Pancreas (tissue), 10 donors: ENCODE measurements at regions not wholly inside any gene's neighbourhood (a gene's known extent, or its start where the extent isn't known, plus 50 kb on each side); places are given as distances from the start of the nearest gene placed in this dataset.
"Not testable (repeated sequence)": the region's sequence is repeated elsewhere in the genome, so short reads cannot be mapped to it uniquely, and the experiment has no call there.

Experiments
- ATAC-seq, 4 donors: fragments of 200-7000 bp; cut with Tn5 transposase; one replicate each; pipeline versions ENCODE4 v1.8.0 to v1.9.1; 2020; ENCODE audit warnings: mild to moderate bottlenecking in 4 of 4, moderate library complexity in 4 of 4
- DNase-seq, 6 donors: peaks; one replicate each; pipeline ENCODE4 v3.0.0-alpha.2; 2020
- FAIRE-seq: peaks from 2 replicates; lab custom pipeline; 2012; peaks lifted over from hg19 to GRCh38; lab: Jason Lieb, UNC
- H3K27ac ChIP-seq, 4 donors: fragments of 200-600 bp; sonication (generic); 1 replicate in 3 of 4; 2 replicates in 1 of 4; pipeline versions ENCODE4 v1.5.0 to v1.8.0; 2020
- H3K27me3 ChIP-seq, 4 donors: fragments of 200-600 bp; one replicate each; pipeline ENCODE4 v1.8.0; 2021
- H3K36me3 ChIP-seq, 3 donors: fragments of 200-600 bp; sonication (generic) in 1 of 3; one replicate each; pipeline versions ENCODE4 v1.5.0 to v1.8.0; 2020 to 2021
- H3K4me1 ChIP-seq, 3 donors: fragments of 200-600 bp; one replicate each; pipeline ENCODE4 v1.8.0; 2021
- H3K4me3 ChIP-seq, 4 donors: fragments of 200-600 bp; sonication (generic) in 2 of 4; one replicate each; pipeline versions ENCODE4 v1.5.0 to v1.8.0; 2020 to 2021
- H3K9me3 ChIP-seq, 4 donors: fragments of 200-600 bp; one replicate each; pipeline ENCODE4 v1.8.0; 2021
- WGBS, 2 donors: extraction: QIAGEN DNeasy Blood & Tissue Kit; methylation state at CpG; one replicate each; pipeline ENCODE4 v1.1.7; 2013; 5-methylcytosine and 5-hydroxymethylcytosine counted together
- intact Hi-C, 3 donors: fragments of 100-400 bp; cut with DNase I; formaldehyde crosslinking; loops; one replicate each; pipeline versions ENCODE4 v1.11.1 to v1.14.2; 2022
- TF ChIP-seq, protein P1 (sequence below), 4 donors: fragments of 200-600 bp; sonication (generic) in 3 of 4; IDR thresholded peaks; one replicate each; pipeline versions ENCODE4 v1.5.0 to v1.8.0; 2021; ENCODE audit warnings: antibody characterized with exemption in 4 of 4
- donor health status: healthy with polysubstance abuse.
- donor health status: DM: no; HTN: no; CAD: no; lungs with moderate emphysema.
- donor health status: DM: no; HTN: no; CAD: no.
- donor health status: control.
- donor health status: control.
- donor health status: Bipolar disorder and iron deficiency.
- donor health status: DM: yes; HTN: yes; CAD: no.
- donor health status: DM: no; HTN: no; CAD: no.
- donor health status: DM: no; HTN: no; CAD: no.
- donor health status: DM: yes; HTN: yes; CAD: no.

DNA sequence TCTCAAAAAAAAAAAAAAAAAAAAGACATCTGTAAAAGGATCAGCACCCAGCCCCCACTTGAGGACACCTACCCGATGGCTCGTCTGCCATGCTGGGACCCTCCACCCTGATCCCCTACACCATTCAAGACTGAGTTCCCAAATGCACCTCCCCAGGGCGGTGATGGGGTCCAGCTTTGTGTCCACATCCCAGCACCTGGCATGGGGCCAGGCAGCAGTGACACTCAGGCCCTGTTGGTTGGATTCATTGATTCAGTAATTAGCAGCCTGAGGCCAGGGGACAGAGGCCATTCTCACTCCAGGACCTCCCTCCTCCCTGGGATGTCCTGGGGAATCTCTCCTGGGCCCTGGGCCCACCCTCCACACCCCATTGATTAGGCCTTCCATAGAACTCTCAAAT is 88.8 kb upstream of the RUFY1 start:
- DNase-seq (no peak), ATAC-seq (no peak), FAIRE-seq (no peak)
- no peaks in the 10 kb centered on the region for H3K27me3 ChIP-seq
- WGBS, 2 donors: 77 to 78% methylated on average over 3 of the region's 3 CpGs
- no peaks in the 10 kb centered on the region for H3K9me3 ChIP-seq
- H3K4me1 ChIP-seq: no peaks in the 10 kb centered on the region
- H3K27ac ChIP-seq: no peak overlapping the region
- TF ChIP-seq, protein P1, sequence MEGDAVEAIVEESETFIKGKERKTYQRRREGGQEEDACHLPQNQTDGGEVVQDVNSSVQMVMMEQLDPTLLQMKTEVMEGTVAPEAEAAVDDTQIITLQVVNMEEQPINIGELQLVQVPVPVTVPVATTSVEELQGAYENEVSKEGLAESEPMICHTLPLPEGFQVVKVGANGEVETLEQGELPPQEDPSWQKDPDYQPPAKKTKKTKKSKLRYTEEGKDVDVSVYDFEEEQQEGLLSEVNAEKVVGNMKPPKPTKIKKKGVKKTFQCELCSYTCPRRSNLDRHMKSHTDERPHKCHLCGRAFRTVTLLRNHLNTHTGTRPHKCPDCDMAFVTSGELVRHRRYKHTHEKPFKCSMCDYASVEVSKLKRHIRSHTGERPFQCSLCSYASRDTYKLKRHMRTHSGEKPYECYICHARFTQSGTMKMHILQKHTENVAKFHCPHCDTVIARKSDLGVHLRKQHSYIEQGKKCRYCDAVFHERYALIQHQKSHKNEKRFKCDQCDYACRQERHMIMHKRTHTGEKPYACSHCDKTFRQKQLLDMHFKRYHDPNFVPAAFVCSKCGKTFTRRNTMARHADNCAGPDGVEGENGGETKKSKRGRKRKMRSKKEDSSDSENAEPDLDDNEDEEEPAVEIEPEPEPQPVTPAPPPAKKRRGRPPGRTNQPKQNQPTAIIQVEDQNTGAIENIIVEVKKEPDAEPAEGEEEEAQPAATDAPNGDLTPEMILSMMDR (IDR thresholded peaks at IDR 0.05): no peak
- no peaks in the 10 kb centered on the region for H3K36me3 ChIP-seq
- no peak overlapping the region for H3K4me3 ChIP-seq
- intact Hi-C loops: no loop called here

GRCh38 chr5:179459771-179460170 is 90.6 kb upstream of the RUFY1 start:
- intact Hi-C loops: no loop called here

DNA sequence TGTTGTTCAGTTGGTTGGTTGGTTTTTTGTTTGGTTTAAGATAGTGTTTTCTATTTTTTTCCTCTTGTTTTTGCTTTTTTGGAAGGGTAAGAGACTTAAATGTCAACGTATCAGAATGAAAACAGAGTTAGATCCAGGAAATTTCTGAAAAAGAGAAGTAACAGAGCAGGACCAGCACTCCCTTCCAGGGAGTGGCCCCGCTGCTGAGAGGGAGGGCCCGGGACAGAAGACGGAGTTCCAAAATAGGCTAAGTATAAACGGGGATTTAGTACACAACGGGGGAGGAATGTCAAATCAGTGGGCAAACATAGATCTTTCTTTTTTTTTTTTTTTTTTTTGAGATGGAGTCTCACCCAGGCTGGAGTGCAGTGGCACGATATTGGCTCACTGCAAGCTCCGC is 92.7 kb upstream of the RUFY1 start:
- TF ChIP-seq, protein P1 (IDR thresholded peaks at IDR 0.05): no peak
- ATAC-seq (no peak), FAIRE-seq (no peak), DNase-seq (no peak)
- Histone ChIP-seq H3K4me3 (no peak overlapping the region), H3K4me1 (no peaks in the 10 kb centered on the region), H3K36me3 (no peaks in the 10 kb centered on the region), H3K27ac (no peak overlapping the region), H3K9me3 (no peaks in the 10 kb centered on the region), H3K27me3 (no peaks in the 10 kb centered on the region)
- WGBS, 2 donors: 56 to 73% methylated on average over 8 of the region's 8 CpGs
- intact Hi-C loops: no loop called here

More at GRCh38 chr5:179459771-179460170, 90.6 kb upstream of the RUFY1 start:
- H3K36me3 ChIP-seq: no peaks in the 10 kb centered on the region
- H3K27me3 ChIP-seq: no peaks in the 10 kb centered on the region
- no peak for FAIRE-seq
- no peaks in the 10 kb centered on the region for H3K4me1 ChIP-seq
- 31 to 38% methylated on average over 10 of the region's 10 CpGs for WGBS, 2 donors
- no peaks in the 10 kb centered on the region for H3K9me3 ChIP-seq
- no peak for DNase-seq
- TF ChIP-seq, protein P1 (IDR thresholded peaks at IDR 0.05): no peak
- ATAC-seq: no peak
- no peak overlapping the region for H3K27ac ChIP-seq
- H3K4me3 ChIP-seq: no peak overlapping the region

DNA sequence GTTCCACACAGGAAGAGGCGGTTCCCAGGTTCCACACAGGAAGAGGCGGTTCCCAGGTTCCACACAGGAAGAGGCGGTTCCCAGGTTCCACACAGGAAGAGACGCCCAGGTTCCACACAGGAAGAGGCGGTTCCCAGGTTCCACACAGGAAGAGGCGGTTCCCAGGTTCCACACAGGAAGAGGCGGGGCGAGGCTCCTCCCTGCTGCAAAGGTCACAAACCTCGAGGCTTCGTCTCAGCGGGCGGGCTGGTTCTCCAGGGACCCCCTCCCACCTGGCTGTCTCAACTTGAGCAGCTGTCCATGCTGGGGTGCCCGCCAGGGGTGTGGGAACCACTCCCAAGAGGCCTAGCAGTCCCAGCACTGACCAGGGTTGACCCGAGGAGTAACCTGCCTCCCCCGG is 94.3 kb upstream of the RUFY1 start:
- H3K36me3 ChIP-seq, H3K4me1 ChIP-seq, DNase-seq, intact Hi-C loops, FAIRE-seq, ATAC-seq, H3K9me3 ChIP-seq, H3K4me3 ChIP-seq, H3K27ac ChIP-seq, H3K27me3 ChIP-seq: not testable (repeated sequence)
- 77 to 83% methylated on average over 10 to 14 of the region's 15 CpGs for WGBS, 2 donors

GRCh38 chr5:179455320-179455719 is 95.0 kb upstream of the RUFY1 start:
- Histone ChIP-seq H3K4me3 (no peak overlapping the region), H3K36me3 (no peaks in the 10 kb centered on the region), H3K9me3 (no peaks in the 10 kb centered on the region), H3K27ac (no peak overlapping the region), H3K27me3 (no peaks in the 10 kb centered on the region), H3K4me1 (no peaks in the 10 kb centered on the region)
- no peak for DNase-seq
- ATAC-seq: no peak
- FAIRE-seq: no peak
- WGBS, 2 donors: 85 to 91% methylated on average over 15 of the region's 15 CpGs
- TF ChIP-seq, protein P1 (IDR thresholded peaks at IDR 0.05): no peak
- intact Hi-C loops: no loop called here
